Left cardiac atrium (tissue), 4 donors: ENCODE measurements at regions not wholly inside any gene's neighbourhood (a gene's known extent, or its start where the extent isn't known, plus 50 kb on each side); places are given as distances from the start of the nearest gene placed in this dataset.
"Not testable (repeated sequence)": the region's sequence is repeated elsewhere in the genome, so short reads cannot be mapped to it uniquely, and the experiment has no call there.

Experiments used
- ATAC-seq, 2 donors: fragments of 200-7000 bp; cut with Tn5 transposase; one replicate each; pipeline ENCODE4 v1.9.1; 2020; ENCODE audit warnings: mild to moderate bottlenecking in 2 of 2, moderate library complexity in 2 of 2
- DNase-seq: peaks from one replicate; pipeline ENCODE4 v3.0.0-alpha.2; 2020
- intact Hi-C, 2 donors: fragments of 100-400 bp; cut with DNase I; formaldehyde crosslinking; loops; one replicate each; pipeline versions ENCODE4 v1.14.1 to v1.15.1; 2022 to 2023
- donor health status: DM: no; HTN: yes; CAD: no.
- donor health status: DM: no; HTN: yes; CAD: no; lungs with severe emphysema.
- donor health status: DM: yes; HTN: yes; CAD: no.
- donor health status: Dilated cardiomyopathy.

DNA sequence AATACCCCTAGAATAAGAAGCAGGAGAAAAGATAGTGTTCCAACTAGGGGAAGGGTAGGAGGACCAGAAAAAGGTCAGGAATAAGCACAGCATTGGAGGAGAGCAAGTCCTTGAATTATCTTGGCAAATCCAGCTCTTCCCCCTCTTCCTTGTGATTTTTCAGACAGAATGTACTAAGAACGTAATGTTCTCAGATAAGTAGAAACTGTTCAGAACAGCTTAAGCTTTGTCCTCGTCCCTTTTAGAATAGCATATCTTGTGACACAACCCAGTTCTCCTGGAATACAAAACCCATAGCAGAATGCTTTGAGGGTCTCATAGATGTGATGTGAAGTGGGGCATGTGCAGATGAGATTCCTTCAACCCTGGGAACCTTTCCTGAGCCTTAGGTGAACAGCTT lies 97.4 kb downstream of the EMB start:
- no peak for DNase-seq
- intact Hi-C loops, result no loop called here
- peak in 1 of 2 donors; percentile 18 for ATAC-seq

DNA sequence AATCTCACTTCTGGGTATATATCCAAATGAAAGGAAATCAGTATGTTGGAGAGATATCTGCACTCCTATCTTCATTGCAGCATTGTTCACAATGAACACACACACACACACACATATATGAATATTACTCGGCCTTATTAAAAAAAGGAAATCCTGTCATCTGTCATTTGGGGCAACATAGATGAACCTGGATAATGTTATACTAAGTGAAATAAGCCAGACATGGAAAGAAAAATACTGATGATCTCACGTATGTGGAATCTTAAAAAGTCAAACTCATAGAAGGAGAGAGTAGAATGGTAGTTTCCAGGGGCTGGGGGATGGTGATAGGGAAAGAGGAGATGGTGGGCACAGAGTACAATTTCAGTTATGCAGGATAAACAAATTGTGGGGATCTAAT lies 100.3 kb downstream of the EMB start:
- intact Hi-C loops, result no loop called here
- DNase-seq (no peak), ATAC-seq (no peak)

DNA sequence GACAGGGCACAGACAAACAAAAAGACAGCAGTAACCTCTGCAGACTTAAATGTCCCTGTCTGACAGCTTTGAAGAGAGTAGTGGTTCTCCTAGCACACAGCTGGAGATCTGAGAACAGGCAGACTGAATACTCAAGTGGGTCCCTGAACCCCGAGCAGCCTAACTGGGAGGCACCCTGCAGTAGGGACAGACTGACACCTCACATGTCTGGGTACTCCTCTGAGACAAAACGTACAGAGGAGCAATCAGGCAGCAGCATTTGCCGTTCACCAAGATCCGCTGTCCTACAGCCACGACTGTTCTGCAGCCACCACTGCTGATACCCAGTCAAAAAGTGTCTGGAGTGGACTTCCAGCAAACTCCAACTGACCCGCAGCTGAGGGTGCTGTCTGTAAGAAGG lies 110.5 kb downstream of the EMB start:
- ATAC-seq, DNase-seq, intact Hi-C loops: not testable (repeated sequence)

DNA sequence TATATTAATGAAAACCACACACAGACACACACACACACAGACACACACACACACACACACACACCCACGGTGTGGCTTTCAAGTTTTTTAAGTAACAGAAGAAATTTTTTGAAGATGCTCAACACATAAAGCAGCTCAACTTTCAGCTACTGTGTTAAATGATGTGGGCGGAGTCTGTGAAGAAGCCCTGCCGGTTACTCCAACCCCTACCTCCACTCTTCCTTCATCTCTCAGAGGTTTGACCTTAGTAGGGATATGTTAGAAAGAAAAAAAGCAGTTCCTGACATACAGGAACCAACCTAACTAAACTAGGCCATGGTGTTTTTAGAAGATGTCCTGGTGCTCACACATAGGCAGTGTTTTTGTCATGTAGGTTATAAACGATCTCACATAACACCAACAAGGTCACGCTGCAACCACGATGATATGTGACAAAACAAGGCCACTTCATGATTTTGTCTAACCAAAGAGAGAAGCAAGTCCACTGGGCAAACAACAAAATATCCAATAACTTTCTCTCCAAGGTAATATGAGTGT lies 112.8 kb downstream of the EMB start:
- DNase-seq, result no peak
- intact Hi-C loops, result no loop called here
- ATAC-seq, result no peak

DNA sequence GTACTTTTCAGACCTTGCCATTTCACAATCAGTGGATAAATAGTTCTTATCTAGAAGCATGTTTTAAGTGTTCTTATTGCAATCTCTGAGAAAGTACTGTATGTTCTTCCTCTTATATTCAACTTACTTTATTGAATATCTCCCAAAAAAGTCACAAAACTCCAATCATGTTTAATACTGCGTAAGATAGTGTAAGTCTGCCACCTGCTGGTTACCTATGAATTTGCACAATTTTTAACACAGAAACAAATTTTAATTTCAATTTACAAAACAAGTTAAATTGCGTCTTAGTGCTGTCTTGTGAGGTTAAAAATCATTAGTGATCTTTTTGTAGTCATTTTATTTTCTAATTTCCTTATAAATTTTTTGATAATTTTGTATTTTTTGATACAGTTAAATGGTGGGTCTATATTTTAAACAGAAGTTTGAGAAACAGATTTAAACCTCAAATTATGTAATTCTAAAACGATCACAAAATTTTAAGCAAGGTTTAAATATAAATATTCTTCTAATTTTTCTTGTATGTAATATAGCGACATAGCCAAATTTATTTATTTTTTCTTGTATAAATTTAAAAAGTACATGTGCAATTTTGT lies 115.8 kb downstream of the EMB start:
- no peak for ATAC-seq
- intact Hi-C loops, result no loop called here
- no peak for DNase-seq

DNA sequence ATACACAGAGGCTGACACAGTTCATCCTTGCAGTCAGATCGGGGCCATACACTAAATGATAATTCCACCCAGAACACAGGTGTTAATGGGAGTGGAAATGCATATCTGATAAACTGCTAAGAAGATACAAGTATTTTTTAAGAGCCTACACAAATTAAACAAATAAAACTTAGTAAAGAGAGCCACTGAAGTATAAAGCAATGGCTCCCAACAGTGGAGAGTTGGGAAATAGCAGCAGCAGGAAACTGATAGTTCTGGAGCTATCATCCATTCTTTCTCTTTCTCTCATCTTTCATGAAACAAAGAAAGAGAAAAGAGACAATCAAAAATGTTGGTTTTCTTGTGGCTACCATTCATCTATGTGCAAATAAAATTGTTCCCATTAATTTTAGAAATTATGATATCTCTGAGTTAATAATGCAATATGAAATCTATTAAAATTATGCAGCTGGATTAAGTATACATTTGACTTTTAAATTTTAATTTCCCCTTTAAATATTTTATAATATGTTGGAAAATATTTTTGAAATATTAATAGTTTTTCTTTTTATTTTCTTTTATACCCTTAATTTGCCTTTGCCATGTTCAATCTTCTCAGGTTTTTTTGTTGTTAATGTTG lies 120.8 kb downstream of the EMB start:
- intact Hi-C loops, result no loop called here
- no peak for DNase-seq
- ATAC-seq, result no peak

DNA sequence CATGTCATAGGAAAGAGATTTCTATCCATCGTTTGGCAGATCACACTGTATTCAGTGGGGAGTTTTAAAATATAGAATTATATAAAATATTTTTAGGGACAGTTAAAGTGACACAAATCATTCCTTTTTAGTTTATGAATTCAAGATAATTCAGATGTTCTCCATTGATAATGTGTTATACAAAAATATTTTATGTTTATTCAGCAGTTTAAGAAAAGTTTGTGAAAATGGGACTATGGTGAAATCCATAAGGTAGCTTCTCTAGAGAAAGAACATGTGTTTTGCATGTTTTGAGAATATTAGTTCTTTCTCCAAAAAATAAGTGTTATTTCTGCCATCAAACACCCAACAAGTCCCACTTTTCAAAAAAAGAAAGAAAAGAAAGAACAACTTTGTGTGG lies 122.9 kb downstream of the EMB start:
- ATAC-seq, result no peak
- intact Hi-C loops, result no loop called here
- no peak for DNase-seq

DNA sequence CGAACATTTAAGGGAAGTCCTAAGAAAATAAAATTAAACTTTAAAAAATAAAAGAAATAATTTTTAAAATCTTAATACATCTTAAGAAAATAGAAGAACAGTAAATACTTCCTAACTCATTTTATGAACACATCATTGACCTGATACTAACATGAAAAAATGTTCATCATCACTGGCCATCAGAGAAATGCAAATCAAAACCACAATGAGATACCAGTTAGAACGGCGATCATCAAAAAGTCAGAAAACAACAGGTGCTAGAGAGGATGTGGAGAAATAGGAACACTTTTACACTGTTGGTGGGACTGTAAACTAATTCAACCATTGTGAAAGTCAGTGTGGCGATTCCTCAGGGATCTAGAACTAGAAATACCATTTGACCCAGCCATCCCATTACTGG lies 134.6 kb downstream of the EMB start:
- DNase-seq, ATAC-seq, intact Hi-C loops: not testable (repeated sequence)

DNA sequence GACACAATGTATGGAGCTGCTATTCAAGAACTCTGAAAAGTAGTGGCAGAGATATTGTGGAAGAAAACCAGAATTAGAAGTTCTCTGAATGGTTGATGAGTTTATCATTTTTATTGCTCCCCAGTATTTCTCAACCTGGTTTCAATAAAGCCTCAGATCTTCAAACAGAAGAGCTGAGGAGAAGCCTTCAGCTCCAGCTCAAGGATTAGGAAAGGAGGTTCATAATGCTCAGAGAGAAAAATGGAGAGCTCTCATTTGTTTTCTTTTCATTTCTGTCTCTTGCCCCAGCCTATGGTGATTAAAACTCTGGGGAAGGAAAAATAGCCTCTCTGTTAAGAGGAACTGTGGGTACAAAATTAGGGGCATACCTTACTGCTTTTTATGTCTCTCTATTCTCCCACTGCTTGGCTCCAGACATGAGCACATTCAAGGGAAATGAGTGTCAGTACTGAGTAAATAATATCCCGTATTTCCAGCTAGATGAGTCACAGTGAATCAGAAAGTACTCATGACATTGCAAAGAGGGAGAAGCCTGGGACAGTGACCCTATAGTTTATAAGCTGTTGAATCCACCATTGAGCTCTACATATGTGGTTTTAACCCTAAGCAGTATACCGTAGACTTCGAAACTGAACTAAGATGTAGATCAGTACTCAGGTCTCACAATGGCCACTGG lies 138.1 kb downstream of the EMB start:
- no peak for ATAC-seq
- intact Hi-C loops, result no loop called here

DNA sequence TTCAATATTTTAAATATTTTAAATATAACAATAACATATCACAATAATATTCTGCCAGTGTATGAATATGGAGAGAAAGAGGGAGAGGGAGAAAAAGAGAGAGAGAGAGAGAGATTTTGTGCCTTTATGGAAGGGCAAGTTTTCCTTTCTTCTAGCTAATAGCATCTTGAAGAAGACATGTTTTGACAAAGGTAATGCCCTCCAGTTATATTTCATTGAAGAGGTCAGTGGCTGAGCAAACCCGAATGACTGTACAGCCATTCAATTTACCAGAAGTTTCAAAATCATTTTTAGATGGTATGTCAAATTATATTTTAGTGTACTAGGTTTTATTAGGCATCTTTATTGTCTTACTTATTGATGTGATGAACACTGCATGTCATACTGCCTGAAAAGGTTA lies 139.3 kb downstream of the EMB start:
- intact Hi-C loops, result no loop called here
- no peak for ATAC-seq
- DNase-seq, result no peak

More for the DNA sequence above, 138.1 kb downstream of the EMB start:
- DNase-seq, result no peak

DNA sequence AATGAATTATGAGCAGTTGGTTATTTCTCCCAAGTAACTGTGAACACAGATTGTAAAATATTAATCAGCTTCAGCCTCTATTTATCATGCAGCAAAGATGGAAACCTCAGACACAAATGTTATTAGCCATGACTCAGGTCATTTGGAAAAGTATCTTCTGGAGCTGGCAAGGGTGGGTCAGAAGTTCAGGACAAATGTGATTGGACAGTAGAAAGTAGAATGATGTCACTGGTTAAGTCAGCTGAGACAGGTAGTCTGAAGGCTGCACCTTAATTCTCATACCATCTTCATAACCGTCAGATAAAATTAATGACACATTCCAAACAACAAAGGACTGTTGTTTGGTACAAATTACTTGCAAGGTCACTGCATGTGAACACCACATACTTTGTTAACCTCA lies 140.2 kb downstream of the EMB start:
- intact Hi-C loops, result no loop called here
- no peak for ATAC-seq
- no peak for DNase-seq

DNA sequence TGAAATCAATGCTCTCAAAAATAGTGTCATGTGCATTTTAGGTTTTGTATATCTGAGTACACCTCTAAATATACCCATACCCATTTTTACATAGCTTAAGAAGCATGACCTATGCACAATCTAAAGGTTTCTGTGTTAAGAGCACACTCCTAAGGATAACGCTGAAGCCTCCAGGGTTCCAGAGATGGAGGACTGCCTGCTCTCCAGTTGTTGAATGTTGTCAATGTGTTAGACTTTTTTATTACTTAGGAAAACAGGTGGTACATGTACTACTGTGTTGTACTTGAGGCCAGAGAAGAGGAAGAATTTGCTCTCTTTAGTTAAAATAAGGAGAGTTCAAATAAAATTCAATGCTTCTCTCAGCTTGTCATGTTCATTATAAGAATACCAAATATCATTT lies 141.2 kb downstream of the EMB start:
- intact Hi-C loops, result no loop called here
- ATAC-seq, result no peak
- no peak for DNase-seq

DNA sequence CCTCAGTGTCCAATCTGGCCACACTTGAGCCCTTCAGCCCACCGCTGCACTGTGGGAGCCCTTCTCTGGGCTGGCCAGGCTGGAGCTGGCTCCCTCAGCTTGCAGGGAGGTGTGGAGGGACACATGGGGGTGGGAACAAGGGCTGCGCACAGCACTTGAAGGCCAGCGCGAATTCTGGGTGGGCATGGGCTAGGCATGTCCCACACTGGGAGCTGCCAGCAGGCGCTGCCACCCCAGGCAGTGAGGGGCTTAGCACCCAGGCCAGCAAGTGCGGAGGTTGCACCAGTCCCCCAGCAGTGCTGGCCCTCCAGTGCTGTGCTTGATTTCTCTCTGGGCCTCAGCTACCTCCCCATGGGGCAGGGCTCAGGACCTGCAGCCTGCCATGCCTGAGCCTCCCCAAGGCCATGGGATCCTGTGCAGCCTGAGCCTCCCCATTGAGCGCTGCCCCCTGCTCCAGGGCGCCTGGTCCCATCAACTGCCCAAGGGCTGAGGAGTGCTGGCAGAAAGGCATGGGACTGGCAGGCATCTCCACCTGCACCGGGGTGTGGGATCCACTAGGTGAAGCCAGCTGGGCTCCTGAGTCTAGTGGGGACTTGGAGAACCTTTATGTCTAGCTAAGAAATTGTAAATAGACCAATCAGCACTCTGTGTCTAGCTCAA lies 148.2 kb downstream of the EMB start:
- DNase-seq, result no peak
- ATAC-seq, result no peak
- intact Hi-C loops, result no loop called here

DNA sequence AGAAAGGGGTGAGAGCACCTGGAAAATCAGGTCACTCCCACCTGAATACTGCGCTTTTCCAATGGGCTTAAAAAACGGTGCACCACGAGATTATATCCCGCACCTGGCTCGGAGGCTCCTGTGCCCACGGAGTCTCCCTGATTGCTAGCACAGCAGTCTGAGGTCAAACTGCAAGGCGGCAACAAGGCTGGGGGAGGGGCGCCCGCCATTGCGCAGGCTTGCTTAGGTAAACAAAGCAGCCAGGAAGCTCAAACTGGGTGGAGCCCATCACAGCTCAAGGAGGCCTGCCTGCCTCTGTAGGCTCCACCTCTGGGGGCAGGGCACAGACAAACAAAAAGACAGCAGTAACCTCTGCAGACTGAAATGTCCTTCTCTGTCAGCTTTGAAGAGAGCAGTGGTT lies 160.6 kb downstream of the EMB start:
- ATAC-seq, intact Hi-C loops, DNase-seq: not testable (repeated sequence)
